Stimulated activated CD4-positive, alpha-beta T cell treated with anti-CD3 and anti-CD28 coated beads, Interleukin-12 subunit alpha, Interleukin-12 subunit beta, amount 100 ng/mL, for 48 hours (primary cell): ENCODE measurements at regions not wholly inside any gene's neighbourhood (a gene's known extent, or its start where the extent isn't known, plus 50 kb on each side); places are given as distances from the start of the nearest gene placed in this dataset.
A peak's percentile ranks its signal among the peaks of the same experiment; 100 is the strongest.

Experiments used
- DNase-seq, 3 donors: peaks; one replicate each; pipeline ENCODE4 v3.0.0-alpha.2; 2020; ENCODE audit warnings: low read depth in 2 of 3, low spot score in 1 of 3

- no peak for DNase-seq
These were observed 119.5 kb upstream of the RIMBP3 start for GRCh38 chr22:18731075-18731666.

DNA sequence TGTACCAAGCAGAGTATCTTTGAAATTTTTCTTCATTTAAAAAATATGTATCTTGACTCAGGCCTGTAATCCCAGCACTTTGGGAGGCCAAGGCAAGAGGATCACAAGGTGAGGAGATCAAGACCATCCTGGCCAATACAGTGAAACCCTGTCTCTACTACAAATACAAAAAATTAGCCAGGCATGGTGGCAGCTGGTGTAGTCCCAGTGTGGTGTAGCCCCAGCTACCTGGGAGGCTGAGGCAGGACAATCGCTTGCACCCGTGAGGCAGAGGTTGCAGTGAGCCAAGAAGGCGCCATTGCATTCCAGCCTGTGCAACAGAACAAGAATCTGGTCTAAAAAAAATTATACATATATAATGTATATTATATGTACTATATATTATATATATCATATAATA lies 118.7 kb upstream of the RIMBP3 start:
- peak; percentile 8 to 58 (median 41) for DNase-seq
